Activated CD4-positive, CD25-positive, alpha-beta regulatory T cell treated with anti-CD3 and anti-CD28 coated beads, Interleukin-2, amount 50 U/mL, for 24 hours (primary cell): ENCODE measurements at regions not wholly inside any gene's neighbourhood (a gene's known extent, or its start where the extent isn't known, plus 50 kb on each side); places are given as distances from the start of the nearest gene placed in this dataset.
"Not testable (repeated sequence)": the region's sequence is repeated elsewhere in the genome, so short reads cannot be mapped to it uniquely, and the experiment has no call there.

ENCODE experiments used
- ATAC-seq, 2 donors: fragments of 150-1000 bp; cut with Tn5 transposase; one replicate each; pipeline ENCODE4 v1.10.0; 2021; ENCODE audit warnings: mild to moderate bottlenecking in 1 of 2, moderate library complexity in 1 of 2

DNA sequence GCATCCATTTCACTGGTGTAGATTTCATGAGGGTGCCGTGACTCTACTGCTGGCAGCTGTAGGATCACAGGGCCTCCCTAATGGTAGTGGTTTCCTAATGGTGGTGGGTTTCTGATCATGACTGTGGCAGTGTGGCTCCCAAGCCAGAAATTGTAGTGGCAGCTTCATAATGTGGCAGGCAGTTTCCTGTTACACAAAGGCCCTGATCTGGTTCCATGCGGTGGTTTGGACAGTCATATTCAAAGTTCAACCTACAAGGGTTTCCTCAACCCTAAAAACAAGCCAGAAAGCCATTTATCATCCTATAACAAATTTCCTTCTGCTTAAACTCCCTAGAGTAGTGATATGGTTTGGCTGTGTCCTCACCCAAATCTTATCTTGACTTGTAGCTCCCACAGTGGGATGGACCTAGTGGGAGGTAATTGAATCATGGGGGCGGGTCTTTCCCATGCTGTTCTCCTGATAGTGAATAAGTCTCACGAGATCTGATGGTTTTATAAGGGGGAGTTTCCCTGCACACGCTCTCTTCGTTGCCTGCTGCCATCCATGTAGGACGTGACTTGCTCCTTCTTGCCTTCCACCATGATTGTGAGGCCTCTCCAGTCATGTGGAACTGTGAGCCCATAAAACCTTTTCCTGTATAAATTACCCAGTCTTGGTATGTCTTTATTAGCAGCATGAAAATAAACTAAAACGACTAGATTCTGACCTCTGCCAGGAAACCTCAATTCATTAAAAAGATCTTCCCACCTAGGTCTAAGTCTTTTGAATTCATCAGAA lies 257.1 kb downstream of the EFCAB11 start:
- no peak for ATAC-seq

DNA sequence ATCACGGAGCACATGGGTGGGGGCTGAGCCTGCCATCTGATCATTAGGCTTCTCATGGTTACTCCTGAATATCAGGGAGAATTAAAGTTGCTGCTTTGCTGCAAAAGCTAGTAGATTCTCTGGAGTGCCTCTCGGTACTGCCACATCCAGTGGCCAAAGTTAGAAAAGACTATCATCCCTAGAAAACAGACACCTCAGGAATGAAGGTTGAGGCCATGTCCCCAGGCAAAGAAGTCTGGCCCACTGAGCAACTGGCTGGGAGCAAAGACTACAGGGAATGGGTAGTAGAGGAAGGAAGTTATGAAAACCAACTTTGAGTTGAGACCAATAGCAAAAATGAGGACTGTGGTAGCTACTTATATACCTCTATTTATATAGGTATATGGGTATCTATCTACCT lies 258.7 kb downstream of the EFCAB11 start:
- ATAC-seq, result no peak

DNA sequence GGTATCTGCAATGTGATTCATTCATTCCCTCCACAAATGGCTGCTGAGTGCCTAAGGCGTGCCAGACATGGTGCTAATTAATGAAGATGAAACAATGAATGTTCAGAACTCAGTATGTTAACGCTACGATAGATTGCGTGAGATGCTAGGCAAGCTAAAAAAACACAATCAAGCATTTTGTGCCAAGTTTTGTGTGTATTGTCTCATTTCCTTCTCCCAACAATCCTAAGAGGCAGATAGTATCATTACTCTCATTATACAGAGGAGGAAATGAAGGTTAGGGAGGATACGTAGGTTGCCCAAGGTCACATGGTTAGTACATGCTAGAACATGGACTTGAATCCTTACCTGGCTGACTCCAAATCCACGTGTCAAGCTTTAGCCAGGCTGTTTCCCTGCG lies 264.4 kb downstream of the EFCAB11 start:
- ATAC-seq, result no peak

DNA sequence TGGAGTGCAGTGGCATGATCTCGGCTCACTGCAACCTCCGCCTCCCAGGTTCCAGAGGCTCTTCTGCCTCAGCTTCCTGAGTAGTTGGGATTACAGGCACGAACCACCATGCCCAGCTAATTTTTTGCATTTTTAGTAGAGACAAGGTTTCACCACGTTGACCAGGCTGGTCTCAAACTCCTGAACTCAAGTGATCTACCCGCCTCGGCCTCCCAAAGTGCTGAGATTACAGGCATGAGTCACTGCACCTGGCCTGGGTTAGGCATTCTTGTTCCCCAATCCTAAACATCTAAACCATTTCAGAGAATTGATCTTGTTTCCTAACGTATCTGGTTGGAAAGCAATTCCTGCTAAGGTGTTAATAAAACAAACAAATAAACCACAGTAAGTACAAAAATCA lies 264.8 kb downstream of the EFCAB11 start:
- ATAC-seq, result not testable (repeated sequence)

DNA sequence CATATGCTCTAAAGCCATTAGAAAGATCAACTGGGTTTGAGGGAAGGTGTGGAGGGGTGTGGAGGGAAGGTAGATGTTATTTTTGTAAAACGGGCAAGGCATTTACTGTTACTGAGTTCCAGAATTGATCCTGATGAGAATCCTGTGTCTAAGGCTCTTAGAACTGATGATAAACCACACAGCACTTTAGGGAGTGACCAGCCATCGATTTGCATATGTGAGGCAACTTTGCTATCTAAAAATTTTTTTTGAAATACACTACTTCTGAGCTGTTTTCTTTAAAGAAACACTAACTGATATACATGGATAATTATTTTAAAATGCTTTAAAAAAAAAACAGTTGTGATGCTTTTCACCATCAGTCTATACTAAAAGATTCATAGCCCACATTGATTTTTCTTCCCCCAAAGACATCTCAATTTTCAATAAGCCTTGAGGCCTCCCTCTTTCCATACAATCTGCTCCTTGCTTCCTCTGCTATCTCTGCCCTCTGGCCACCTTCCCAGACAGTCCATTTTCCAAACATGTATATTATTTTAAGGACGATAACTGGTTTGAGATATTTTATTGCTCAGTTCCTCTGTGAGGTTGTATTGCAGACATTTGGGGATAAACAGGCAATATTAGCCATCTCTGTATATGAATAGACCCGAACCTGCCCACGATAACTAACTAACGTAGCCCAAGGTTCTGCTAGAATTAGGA lies 265.9 kb downstream of the EFCAB11 start:
- no peak for ATAC-seq

DNA sequence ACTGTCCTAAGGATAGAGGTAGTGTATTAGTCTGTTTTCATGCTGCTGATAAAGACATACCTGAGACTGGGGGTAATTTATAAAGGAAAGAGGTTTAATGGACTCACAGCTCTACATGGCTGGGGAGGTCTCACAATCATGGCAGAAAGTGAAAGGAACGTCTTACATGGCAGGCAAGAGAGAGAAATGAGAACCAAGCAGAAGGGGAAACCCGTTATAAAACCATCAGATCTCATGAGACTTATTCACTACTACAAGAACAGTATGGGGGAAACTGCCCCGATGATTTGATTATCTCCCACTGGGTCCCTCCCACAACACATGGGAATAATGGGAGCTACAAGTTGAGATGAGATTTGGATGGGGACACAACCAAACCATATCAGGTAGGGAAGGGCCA lies 267.4 kb downstream of the EFCAB11 start:
- ATAC-seq, result not testable (repeated sequence)

DNA sequence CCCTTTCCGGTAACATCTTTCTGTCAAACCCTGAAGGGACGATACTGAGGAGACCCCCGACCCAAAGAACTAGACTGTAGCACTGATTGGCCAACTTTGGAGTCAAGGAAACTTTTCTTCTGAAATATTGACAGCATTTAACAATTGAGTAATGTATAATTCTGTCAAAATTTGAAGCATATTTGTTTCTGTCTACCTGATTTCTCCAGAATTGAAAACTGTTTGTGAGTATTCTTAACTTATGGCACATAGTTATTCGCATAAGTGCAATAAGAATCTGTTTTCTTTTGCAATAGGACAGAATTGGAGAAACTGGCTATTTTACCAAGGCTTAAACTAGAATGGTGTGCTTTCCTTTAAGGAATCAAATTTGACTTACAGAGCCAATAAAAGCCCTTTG lies 267.1 kb upstream of the FOXN3 start:
- no peak for ATAC-seq

DNA sequence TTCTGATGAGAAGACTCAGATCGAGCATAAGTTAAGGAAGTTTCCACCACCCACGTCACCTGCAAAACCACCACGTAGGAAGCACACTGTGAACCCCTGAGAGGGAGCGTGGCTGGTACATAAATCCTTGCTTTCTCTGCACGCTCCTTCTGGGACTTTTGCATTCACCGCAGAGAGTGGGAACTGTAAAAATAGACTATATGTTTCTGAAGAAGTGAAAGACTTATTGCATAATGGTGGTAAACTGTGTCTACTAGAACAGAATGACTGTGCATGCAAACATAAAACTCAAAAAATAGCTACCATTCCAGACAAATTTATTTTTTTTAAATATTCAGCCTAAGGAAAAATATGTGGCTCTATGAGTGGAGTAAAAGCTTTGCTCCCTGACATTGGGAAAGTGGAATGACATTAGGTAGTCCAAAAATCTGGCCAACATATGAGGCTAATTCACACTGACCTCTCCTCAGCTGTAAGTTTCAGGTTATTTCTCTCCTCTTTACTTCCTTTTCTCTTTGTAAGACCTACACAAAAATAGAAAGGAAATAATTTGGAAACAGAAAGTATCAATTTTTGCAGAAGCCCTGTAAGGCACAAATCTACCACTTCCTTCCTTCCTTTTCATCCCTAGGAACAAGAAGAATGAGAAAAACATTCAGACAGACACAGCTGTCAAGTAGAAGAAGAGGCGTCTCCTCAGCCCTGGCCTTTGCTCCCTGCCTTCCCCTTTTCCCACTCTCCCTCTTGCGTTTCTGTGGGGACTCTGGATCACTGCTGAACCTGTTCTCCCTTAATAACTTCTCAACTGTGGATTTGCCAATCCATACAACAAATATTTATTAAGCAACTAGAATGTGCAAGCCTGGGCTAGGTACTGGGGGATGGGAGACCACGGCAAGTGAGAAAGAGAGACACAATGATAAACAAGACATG lies 264.3 kb upstream of the FOXN3 start:
- ATAC-seq, result peak; percentile 72 to 84

DNA sequence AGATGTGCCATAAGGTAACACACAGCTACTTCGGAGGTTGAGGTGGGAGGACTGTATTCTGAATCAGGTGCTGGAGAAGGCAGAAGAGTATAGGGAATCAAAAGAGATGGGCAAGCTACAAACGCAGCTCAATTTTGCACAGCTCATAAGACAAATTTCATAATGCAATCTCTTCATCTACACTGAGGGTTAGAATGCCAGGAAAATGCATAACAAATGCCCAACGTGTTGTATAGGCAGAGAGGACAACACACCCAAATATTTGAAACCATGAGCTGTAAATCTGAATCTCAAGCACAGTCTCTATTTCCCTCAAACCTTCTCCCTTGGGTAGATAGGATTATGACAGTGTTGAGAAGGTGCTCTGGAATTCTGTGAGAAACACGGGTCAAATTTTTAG lies 263.1 kb upstream of the FOXN3 start:
- ATAC-seq, result no peak

DNA sequence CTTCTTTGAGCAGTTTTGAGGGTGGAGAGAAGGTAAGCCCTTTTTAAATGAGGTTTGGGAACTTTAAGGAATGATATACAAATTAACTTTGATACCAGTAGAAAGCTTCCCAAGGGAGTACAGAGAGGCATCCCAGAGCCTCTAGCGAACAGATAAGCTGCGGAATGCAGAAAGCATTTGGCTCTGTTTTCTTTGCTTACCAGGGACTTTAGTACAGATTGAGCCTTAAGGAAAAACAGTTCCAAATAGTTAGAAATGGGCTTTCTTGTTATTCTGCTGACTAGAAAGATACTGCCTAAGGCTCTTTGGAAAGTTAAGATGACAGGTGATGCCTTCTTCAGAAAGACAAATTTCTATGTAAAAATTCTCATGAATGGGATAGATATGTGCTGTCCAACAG lies 261.7 kb upstream of the FOXN3 start:
- no peak for ATAC-seq

DNA sequence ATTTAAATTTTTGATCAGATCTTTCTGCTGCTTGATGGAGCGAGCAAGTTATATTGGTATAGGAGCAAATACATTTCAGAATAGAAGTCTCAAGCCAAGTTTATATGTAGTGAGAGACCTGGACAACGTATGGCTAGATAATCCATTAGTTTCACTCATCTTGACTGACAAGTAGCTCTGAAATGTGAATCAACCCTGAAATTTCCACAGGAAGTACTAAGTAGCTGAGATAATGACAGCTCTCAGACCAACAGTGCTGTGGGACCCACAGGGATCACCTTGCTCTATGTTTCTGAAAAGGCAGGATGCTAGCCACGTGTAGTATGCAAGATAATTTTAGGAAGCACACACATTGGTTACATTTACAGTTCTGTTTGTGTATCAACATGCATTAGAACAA lies 258.6 kb upstream of the FOXN3 start:
- no peak for ATAC-seq

DNA sequence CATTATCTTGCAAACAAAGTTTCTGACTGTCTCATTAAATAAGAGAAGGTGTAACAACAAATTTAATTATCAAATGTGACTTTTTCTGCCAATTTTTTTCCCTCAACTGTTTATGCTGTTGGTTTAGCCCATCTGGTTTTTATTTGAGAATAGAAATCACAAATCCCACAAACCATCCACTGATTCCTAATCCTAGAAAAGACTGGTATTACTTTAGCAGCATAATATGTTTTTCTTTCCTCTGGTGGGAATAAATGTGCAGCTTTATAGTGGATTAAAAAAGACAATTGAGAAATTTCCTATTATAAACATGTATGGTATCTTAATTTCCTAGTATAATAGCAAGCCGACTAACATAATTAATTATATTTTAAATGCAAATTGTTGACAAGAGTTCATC lies 257.9 kb upstream of the FOXN3 start:
- no peak for ATAC-seq

DNA sequence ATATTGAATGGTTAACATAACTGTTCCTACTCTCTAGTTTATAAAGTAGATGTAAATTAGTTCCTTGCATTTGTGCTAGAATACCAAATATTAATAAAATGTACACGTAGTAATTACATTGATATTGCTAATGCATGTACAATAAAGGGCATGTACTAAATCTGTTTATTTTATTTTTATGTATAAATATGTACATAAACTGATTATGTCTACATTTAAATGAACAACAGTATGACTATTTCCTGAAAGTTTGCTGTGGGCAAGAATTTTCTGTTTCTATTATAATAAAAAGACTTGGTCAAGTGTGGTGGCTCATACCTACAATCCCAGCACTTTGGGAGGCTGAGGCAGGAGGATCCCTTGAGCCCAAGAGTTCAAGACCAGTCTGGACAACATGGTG lies 257.2 kb upstream of the FOXN3 start:
- ATAC-seq, result no peak

DNA sequence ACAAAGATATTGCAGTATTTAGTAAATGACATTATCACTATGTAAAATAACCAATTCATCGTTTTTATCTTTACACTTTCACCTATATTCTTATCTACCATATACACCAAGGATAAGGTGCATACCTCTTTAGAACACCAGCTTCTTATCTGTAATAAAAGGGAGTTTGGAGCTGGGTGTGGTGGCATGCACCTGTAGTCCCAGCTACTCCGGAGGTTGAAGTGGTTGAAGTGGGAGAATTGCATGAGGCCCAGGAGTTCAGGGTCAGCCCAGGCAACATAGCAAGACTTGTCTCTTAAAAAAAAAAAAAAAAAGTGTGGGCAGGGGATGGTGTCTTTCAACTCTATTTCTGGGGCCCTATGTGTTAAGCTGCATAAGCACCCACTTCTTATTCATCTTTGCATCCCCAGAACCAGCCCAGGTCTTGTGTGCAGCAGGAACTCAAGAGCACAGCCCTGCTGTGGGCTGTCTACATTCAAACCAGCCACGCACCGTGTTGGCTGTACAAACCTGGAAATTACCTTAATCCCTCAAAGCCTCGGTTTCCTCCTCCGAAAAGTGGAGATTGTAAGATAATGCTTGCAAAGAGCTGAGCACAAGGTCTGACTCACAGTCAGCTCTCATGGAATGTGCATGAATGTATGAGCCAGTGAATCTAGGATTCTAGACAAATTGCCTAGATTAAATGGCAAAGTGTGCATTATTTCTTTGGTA lies 256.6 kb upstream of the FOXN3 start:
- no peak for ATAC-seq

DNA sequence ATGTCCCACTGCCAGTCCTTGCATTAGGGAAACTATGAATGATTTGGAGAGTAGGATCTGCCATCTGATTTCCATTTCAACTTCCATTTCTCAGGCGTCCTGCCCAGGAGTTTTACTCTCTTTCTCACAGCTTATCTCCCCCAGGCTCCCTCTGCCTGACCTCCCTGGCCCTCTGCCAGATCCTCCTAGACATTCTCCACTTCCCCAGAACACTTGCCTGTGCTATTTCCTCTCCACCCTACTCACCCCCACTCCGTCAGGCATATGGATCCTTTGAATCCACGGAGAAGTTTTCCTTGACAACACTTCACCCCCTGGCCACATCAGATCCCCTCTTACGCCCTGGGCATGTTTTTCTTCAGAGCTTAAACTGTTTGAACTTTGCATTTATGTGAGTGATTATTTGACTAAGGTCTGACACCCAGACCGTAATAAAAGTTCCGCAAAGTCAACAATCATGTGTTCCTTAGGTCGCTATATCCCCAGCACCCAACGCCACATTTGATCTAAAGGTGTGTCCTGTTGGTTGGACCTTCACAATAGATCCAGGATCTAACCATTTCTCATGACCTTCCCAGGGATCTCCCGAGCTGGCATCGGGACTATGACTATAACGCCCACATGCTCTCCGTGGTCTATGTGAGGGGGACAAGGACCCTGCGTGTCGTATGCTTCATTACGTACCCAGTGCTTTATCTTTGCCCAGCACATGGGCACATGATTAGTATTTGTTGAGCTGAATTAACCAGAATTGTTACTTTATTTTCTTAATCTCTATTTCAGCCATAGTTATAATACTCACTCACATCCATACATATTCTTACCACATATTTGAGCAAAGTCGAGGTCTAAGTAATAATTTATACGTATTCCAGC lies 255.8 kb upstream of the FOXN3 start:
- no peak for ATAC-seq

DNA sequence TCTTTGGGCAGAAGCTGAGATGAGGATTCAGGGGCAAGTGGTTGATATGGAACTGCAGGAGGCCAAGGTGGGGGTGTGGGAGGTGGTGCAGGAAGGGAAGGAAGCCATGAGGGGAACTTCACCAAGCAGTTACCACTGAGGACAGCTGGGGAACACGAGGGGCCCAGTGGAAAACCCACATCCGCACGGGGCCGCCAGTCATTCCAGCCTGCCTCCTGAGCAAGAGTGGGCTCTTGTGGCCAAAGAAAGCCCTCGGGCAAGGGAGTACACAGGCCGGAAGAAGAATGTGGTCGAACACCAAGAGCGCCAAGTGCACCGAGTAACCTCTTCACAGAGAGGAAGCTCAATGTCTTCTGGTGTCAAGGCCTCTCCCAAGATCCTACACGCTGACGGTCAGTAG lies 252.2 kb upstream of the FOXN3 start:
- ATAC-seq, result peak in 1 of 2 donors; percentile 36

DNA sequence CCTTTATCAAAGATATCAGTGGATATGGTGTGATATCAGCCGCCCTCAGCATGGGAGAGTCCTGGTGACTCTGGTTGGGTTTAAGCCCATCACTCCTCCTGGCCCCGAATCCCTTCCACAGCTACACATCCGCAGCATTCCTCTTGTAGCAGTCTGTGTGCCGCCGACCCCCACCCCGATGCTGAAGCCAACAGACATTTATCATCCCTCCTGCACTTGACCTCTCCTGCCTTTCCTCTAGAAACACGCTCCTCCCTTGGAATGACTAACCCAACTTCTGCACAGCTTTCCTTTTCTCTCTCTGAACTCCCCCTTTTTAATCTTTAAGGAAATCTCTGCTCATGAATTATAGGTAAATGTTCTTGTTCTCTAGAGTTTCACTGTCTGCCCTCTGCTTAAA lies 250.9 kb upstream of the FOXN3 start:
- no peak for ATAC-seq

DNA sequence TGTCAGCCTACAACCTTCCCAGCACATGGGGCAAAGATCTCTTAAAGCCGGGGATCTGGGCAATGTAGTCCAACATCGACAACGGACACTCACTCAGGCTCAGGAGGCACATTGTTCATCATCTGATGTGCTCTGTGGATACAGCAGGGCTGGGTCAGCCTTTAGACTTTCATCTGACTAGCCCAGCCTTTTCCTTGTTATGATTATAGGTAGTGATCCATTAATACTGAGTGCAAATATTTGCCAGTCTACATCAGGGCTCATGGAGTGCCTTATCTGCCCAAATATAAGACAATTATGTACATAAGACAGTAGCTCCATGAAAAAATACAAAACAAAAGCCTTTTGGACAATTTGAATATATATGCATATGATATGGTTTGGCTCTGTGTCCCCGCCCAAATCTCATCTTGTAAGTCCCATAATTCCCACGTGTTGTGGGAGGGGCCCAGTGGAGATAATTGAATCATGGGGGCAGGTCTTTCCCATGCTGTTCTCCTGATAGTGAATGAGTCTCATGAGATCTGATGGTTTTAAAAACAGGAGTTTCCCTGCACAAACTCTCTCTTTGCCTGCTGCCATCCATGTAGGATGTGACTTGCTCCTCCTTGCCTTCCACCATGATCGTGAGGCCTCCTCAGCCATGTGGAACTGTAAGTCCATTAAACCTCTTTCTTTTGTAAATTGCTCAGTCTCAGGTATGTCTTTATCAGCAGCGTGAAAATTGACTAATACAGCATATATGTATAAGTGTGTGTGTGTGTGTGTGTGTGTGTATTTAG lies 248.5 kb upstream of the FOXN3 start:
- not testable (repeated sequence) for ATAC-seq

DNA sequence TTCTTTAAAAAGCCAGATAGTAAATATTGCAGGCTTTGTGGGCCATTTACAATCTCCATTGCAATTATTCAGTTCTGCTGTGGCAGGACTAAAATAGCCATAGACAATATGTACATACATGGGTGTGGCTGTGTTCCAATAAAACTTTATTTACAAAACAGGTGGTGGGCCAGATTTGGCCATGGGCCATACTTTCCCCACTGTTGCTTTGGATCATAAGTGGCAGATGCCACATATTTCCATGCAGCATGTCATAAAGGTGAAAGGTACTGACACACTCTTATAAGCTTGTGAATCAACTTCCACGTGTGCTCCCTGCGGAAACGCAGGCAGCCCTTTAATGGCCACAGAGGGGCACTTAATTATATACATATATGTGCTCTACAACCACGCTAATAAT lies 244.4 kb upstream of the FOXN3 start:
- ATAC-seq, result no peak

DNA sequence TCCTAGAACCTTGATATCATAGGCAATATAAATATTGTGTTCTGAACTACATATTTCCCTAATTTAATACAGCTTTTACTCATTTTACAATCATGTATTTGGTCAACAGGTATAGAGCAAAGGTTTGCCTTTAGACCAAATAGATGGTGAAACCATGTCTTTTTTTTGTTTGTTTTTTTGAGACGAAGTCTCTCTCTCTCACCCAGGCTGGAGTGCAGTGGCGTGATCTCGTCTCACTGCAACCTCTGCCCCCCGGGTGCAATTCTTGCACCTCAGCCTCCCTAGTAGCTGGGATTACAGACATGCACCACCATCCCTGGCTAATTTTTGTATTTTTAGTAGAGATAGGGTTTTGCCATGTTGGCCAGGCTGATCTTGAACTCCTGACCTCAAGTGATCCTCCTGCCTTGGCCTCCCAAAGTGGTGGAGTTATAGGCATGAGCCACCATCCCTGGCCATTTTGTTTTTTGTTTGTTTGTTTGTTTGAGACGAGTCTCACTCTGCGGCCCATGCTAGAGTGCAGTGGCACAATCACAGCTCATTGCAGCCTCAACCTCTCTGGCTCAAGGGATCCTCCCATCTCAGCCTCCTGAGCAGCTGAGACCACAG lies 243.7 kb upstream of the FOXN3 start:
- not testable (repeated sequence) for ATAC-seq
